HG02884 (cell line): ENCODE measurements at regions not wholly inside any gene's neighbourhood (a gene's known extent, or its start where the extent isn't known, plus 50 kb on each side); places are given as distances from the start of the nearest gene placed in this dataset.

Source experiments
- ATAC-seq: cut with Tn5 transposase; IDR thresholded peaks from one replicate; pipeline ENCODE4 v1.9.1; 2021; ENCODE audit warnings: mild to moderate bottlenecking, moderate library complexity; ENCODE audit not compliant: unreplicated experiment

DNA sequence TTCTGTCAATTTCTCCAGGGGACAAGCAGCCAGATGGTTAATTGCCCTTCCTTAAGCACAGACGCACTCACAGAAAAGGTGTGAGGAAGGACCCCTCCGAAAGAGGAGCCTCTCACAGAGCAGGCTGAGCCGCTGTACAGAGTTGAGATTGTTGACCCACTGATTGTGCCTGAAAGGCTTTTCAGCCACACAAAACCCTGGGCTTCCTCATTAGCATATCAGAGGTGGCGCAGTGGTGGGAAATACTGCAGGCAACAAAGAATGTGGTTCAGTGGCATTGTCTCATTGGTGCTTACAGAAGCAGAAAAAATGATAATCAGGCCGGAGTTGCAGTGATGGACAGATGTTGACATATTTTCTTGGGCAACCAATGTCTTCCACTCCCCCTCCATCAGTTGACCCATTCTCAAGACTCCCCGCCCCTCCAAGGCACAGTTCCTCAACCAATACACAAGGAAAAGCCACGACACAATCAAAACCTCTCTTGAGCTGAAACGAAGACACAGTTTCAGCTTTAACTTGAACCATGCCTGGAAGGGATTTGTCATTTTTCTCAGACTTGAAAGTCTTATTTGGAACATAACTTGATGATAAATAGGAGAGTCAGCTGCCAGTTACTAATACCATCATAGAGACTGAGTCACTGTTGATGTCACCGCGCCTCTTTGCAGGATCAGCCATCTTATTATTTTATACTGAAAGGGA is 53.1 kb downstream of the ATXN3L start:
- ATAC-seq: no peak

DNA sequence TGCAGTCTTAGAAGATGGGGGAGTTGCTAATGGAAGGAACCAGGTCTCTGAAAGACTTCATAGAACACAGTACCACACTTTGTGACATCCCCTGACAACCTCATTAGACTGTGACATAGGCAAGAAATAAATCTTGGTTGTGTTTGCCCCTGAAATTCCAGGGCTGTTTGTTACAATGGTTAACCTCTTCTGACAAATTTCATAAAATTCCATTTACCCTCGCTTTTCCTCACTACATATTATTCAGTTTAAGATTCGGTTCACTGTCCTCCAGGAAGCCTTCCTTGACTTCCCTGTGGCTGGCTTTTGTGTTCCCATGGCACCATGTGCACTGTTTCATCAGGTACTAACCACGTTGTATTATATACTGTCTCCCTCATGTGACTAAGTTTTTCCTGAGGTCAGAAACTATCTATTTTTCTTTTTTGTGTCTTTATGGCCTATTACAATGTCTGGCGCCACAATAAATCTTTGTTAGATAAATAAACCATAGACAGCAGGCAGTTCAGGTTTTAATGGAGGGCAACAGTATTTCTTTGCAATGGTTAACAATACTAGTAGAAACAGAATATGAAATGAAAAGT is 54.2 kb downstream of the ATXN3L start:
- ATAC-seq: no peak

DNA sequence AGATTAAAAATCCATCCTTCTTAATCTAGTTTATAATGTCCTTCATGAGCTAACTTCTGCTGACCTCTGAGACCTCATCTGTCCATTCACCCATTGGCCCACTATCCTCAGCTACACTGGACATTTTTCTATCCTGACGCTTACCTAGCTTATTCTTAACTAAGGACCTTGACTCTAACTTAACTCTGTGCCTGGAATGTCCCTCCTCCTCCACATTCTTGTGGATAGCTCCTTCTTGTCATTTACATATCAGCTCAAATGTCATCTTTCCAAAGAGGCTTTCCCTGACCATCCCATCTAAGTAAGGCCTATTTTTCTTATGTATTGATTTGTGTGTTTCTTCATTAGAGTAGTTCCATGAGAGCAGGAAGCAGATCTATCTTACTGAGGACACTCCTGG is 54.7 kb downstream of the ATXN3L start:
- no peak for ATAC-seq

DNA sequence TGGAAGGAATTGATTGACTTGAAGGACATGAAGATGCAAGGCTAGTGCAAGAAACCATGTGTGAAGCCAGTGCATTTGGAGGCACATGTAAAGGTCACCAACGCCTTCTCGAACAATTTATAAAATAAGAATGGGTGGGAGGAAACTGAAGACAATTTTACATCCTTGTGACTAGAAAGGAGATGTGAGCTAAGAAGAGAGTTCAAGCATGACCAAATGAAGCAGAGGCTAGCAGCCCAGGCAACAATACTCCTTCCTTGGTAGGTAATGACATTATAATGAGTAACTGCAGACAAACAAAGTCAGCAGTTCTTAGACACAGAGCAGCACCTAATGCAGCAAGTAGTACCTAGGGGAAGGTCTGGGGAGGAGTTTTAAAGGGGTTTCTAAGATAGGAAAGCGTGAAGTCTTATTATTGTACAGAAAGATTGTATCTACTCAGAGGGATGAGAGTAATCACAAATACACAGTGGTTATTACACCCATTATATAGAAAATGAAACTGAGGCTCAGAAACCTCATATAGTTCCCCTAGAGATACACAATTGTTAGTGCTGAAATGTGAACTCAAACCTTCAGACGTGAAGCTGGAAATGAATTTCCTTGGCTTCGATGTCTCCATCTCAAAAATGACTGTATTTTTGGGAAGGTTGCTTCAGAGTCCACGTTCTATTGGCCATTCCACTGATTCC is 56.1 kb downstream of the ATXN3L start:
- ATAC-seq: peak; percentile 81

DNA sequence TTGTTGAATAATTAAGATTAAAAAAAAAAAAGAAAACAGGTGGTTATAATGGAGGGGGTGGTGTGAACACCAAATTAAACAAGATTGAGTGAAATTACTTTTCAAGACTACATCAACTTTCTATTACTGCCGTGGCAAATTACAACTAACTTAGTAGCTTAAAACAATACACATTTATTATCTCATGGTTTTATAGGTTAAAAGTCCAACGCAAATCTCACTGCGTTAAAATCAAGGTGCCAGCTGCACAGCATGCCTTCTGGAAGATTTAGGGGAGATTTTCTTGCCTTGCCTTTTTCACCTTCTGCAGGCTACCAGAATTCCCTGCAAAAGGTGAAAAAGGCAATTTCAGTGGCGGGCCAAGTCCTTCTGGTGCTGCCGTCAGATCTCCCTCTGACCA is 58.5 kb downstream of the ATXN3L start:
- no peak for ATAC-seq

DNA sequence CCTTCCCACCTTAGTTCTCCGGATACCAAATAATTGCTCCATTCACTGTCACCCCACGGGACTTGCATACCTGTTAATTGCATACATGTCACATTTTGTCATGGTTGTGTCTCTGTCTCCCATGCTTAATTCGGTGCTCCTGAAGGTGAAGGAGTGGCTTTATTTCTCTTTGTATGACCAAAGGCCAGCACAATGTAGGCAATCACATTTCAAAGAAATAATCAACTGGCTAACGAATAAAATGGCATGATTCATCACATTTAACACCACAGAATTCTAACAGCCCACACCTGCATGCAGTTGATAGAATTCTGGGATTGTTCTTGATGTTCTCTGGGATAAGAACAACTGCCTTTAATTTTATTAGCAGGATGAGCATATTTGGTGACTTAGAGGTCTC is 59.3 kb downstream of the ATXN3L start:
- no peak for ATAC-seq

DNA sequence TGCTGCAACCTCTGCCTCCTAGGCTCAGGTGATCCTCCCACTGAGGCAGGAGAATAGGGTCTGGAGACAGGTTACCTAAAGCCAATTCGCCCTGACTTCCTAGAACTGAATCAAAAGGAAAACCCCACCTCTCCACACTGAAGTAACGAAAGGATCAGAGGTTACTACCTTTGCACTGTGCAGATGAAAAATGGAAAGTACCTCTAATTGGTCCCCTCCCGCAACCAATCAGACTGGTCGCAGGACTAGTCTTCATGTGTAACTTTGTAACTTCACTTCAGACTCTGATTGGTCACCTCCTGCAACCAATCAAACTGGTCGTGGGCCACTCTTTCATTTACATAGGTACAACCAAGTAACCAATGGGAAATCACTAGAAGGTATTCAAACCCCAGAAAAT is 61.1 kb downstream of the ATXN3L start:
- no peak for ATAC-seq

DNA sequence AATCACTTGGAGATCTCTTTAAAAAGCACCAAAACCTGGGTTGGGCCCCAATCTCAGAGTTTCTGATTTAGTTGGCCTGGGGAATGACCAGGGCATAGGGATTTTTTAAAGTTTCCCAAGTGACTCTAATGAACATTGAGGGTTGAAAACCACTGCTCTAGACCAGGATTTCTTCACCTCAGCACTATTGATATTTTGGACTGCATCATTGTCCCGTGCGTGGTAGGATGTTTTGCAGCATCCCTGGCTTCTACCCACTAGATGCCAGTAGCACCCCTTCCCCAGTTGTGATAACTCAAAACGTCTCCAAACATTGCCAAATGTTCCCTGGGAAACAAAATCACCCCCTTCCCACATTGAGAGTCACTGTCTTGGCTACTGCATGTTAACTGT is 61.8 kb downstream of the ATXN3L start:
- ATAC-seq: no peak

DNA sequence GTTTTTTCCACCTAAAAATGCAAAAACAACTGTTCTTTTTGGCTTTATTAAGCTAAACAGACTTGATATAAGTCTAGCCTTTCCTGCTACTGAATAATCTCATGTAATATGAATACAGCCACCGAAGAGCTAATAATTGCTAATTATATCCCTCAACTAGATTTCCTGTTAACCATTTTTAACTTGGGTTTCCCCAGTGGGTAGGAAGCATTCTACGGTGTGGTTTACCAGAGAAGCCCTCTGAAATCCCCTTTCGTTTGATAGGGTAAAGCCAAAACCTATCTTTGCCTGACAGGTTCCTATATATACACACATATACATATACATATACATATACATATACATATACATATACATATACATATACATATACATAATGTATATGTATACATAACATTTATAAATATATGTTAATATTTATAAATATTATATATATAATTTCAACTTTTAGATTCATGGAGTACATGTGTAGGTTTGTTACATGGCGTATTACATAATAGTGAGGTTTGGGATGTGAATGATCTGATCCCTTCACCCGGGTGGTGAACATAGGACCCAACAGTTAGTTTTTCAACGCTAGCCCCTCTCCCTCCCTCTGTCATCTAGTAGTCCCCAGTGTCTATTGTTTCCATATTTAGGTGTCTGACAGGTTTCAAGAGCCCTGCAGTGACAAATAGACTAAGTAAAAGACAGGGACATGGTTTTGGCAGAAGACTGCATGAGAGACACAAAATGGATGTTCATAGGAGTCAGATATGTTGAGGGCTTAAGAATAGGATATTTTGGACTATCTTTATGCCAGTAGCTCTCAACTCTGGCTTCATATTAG is 62.4 kb downstream of the ATXN3L start:
- ATAC-seq: peak; percentile 35

DNA sequence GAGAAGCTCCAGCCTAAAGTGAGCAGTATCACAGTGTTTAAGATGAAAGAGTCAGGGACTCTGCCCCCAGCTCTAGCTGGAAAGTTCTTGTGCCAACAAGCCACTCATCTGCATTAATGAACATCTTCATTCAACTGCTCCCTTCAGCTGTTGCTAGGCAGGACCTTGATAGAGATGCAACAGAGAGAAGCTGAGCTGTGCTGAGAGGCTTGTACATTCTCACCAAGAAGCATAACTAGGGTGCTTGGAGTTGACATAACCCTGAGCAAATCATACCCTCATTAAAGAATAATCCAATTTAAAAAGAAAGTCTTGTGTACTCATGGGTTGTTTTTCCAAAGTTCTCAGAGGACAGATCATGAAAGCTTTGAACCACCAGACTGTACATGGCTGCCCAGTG is 63.2 kb downstream of the ATXN3L start:
- no peak for ATAC-seq

DNA sequence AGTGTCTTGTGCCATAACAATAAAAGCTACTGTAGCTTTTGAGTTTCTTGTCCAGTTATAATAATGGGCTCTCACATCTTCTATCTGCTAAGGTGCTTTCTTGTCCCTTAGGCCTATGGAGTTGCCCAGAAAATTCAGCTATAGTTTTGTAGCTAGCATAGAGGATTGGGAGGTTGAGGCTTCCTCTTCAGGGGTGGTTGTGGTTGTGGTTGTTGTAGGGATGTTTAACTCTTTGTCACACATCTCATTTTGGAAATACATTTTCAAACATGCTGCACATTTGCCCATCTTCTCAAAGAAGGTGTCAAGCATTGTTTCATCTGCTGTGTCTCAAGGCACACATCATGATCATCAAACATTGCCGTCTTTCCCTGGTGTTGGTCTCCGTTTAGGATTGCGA is 65.0 kb downstream of the ATXN3L start:
- ATAC-seq: no peak

DNA sequence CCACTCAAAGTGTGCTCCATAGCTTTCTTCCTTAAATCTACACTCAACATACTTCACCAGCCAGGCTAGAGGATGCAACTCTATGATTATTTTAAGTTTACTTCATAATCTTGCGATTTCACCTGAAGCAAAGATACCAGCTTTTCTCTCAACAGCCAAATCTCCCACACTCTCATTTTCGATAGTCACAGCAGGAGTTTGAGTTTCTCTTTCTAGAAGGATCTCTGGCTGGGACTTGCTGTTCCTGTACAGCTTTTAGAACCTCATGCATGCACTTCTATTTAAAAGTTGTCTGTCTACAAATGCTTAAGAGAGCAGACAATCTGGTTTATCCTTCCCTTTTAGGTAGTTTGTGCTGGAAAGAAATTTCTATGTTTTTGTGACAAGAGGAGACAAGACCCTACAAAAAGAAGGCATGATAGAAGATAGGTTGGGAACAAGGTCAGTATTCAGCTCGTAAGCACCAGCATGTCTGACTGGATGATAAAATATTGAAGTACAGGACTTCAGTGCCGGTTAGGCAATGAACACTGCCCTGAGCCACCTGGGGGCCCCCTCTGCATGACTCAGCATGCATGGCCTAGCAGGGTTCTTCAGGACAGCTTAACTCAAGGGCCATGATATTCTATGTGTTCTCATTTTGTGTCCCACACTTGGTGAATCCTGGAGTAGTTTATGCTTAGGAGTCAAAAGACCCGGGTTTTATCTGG is 65.6 kb downstream of the ATXN3L start:
- no peak for ATAC-seq

DNA sequence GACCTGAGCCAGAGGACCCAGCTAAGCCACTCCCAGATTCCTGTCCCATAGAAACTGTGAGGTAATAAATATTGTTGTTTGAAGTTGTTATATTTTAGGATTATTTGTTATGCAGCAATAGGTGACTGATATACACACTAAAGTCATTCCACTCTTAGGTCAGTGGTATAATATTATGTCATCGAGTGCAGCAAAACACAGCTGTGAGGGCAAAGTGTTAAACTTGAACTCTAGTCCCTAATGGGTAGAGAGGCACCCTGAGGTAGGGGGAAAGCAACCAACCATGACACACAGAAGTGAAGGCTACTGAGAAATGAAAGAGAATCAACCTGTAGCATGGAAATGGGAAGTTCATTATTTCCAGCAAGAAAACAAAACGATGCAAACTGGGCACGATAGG is 66.6 kb downstream of the ATXN3L start:
- no peak for ATAC-seq

DNA sequence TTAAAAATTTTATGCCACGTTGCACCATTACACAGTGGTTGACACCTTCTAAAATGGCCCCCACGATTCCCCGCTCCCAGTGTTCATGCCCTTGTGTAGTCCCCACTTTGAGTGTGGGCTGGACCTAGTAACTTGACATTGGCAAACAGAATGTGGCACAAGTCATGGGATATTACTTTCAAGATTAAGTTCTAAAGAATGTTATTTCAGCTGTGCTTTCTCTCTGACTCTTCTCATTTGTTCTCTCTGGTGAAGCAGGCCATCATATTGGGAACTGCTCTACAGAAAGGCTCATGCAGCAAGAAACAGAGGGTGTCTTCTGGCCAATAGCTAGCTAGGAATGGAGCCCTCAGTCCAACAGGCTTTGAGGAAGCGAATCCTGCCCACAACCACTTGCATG is 67.1 kb downstream of the ATXN3L start:
- no peak for ATAC-seq

DNA sequence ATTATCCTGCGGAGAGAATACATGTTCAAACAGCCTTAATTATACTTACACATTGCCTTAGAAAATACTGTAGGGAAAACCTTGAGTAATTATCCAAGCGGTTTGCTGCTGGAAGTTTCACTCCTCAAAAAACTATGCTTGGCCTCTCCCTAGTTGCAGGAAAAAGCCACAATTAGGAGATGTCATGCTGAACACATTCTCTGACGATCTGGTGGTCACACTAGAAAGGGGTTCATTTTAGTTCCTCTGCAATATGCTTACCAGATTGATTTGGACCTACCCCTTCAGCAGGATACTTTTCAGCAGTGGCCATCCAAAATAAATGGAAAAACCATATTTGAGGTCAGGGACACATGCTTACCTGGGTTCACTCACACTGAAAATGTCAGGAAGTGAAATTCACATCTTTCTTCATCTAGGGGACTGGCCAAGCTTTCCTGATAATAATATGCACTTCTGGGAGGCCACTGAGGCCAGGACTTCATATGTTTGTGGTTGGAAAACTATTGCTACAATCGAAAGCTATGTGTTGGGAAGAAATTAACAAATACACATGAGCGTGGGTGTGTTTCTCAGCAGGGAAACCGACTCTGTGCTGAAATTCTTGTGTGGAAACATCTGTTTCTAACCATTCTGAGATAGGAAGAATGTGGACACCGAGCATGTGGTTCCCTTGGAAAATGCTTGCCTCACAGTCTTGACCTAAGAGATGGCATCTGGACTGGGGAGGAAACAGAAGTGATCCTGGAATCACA is 68.8 kb downstream of the ATXN3L start:
- no peak for ATAC-seq

DNA sequence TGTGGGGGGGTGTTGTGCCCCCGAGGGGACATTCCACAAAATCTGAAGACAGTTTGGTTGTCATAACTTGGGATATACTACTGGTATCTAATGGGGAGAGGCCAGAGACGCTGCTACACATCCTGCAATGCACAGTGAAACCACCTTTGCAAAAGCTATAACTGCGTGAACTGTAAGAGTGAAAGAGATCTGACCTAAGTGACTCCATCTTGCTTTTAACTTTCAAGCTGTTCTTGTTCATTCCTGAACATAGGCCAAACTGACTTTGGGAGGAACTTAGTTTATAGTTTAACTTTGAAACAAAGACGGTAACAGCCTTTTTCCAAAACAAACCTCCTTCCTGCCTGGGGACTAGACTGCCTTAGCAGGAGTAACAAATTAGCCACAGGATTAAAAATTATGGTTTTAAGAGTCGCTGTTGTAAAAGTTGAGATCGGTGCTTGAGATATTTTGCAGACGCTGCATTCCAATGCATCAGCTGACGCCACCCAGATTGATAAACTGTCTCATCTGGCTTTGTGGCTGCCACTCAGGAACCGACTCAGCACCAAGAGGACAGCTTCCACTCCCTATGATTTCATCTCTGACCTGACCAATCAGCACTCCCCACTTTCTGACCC is 70.9 kb downstream of the ATXN3L start:
- no peak for ATAC-seq

DNA sequence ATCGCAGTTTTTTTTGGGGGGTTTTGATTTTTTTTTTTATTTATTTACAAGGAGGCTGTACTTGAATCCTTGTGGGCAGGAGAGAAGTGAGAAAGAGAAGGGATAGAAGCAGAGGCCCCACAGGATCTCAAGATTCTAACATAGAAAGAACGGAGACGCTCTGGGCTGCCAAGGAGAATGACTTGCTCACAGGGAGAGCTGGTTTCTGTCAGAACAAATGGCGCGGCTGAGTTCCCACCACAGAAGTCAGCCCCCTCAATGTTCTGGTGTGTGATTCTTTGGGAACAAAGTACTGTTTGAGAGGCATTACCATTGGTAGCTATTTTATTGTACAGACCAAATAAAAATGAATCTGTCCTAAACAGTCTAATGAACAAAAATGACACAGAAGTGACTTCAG is 80.6 kb downstream of the ATXN3L start:
- no peak for ATAC-seq

DNA sequence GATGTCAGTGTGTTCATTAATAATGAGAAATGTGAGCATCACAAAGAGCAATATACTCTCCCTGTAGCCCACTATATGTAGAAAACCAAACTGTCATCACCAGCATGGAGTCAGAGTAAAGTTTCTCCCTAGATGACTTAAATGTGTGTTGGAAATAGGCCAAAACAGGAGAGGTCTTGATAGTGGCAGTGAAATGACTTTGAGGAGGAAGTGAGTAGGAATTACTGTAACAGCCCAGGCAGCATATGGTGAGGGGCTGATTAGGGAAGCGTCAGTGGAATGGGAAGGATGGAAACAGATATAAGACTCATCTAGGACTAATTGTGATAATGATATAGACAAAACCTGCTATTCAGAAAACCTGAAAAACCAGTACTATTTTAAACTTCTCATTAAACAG is 83.9 kb downstream of the ATXN3L start:
- ATAC-seq: no peak

DNA sequence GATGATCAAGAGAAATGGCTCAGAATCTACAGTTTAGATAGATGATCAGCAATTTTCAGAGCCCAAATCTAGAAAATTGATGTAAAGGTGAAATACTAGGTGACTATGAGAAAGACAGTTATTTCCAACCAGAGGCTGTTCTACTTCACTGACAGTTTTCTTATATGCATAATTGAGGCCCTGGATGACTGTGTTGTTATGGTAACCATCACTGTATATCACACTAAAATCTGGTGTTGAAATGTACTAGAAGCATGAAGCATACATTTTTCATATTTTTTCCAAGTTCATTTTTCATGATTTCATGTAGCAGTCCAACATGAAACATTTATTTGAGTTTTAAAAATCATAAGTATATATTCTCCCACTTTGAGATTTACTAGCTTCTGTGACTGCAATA is 87.4 kb downstream of the ATXN3L start:
- no peak for ATAC-seq

DNA sequence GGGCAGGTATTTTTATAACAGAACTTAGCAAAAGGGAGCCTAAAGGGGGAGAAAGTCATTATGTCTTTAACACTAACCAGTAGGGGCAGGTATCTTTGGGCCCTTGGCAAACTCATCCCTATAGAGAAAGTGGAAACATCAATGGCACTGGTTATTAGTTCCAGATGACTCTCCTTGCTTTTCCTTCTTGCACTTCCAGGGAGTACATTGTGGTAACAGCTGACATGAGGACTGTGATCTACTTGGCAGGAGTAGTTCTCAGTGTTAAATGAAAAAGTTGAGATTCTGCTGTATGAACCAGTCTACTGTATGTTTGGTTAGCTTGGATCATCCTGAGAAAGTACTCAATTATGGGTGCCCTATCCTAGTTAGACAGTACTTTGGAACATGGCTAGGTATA is 93.6 kb downstream of the ATXN3L start:
- ATAC-seq: no peak
